Endothelial cell of umbilical vein (primary cell): ENCODE measurements at regions not wholly inside any gene's neighbourhood (a gene's known extent, or its start where the extent isn't known, plus 50 kb on each side); places are given as distances from the start of the nearest gene placed in this dataset.

Source experiments
- BruUV-seq: library from RNA; stranded (reverse); fragments of 400-500 nt; replicated peaks from 2 replicates; lab custom pipeline; 2021; lab: Mats Ljungman, UMichigan
- CTCF ChIA-PET: fragments of 300-600, 350-600 bp; sonication (Branson Sonifier 250); formaldehyde crosslinking; loops from one replicate; lab custom pipeline; 2021; ENCODE audit warnings: antibody characterized with exemption, inconsistent platforms; lab: Charles Lee
- POLR2A ChIA-PET: fragments of 300-600, 350-600 bp; sonication (Branson Sonifier 250); formaldehyde crosslinking; loops from one replicate; lab custom pipeline; 2021; ENCODE audit warnings: antibody characterized with exemption, inconsistent platforms; lab: Charles Lee
- DNase-seq: peaks from one replicate; pipeline ENCODE4 v3.0.0-alpha.2; 2011; ENCODE audit warnings: low read depth, low spot score
- FAIRE-seq: peaks from 2 replicates; lab custom pipeline; 2011; peaks lifted over from hg19 to GRCh38; lab: Jason Lieb, UNC
- H2AFZ ChIP-seq: 2 replicates; pipeline ENCODE4 v1.6.0; 2012; ENCODE audit warnings: low read depth, low read length, control low read depth, inconsistent platforms
- H3K27ac ChIP-seq: 2 replicates; pipeline ENCODE4 v1.5.1; 2011; ENCODE audit warnings: low read depth, mild to moderate bottlenecking, control low read depth, low read length, moderate library complexity; ENCODE audit not compliant: insufficient read depth
- H3K27me3 ChIP-seq, 2 experiments: 2 replicates each; pipeline versions ENCODE4 v1.6.0 to v1.6.1; 2011; ENCODE audit warnings: low read length in 2 of 2, mixed read lengths in 1 of 2; ENCODE audit not compliant: control insufficient read depth in 2 of 2, insufficient read depth in 2 of 2
- H3K36me3 ChIP-seq, 2 experiments: 2 replicates in 1 of 2; 3 replicates in 1 of 2; pipeline ENCODE4 v1.5.1; 2011; ENCODE audit warnings: low read length in 2 of 2, mild to moderate bottlenecking in 1 of 2, moderate library complexity in 1 of 2; ENCODE audit not compliant: control insufficient read depth in 2 of 2, insufficient read depth in 2 of 2; ENCODE audit errors: extremely low read depth in 1 of 2
- H3K4me1 ChIP-seq: 3 replicates; pipeline ENCODE4 v1.5.1; 2011; ENCODE audit warnings: mild to moderate bottlenecking, low read length; ENCODE audit not compliant: control insufficient read depth, insufficient read depth; ENCODE audit errors: extremely low read depth
- H3K4me2 ChIP-seq: 2 replicates; pipeline ENCODE4 v1.6.1; 2011; ENCODE audit warnings: low read length, control low read depth, mixed read lengths; ENCODE audit not compliant: insufficient read depth
- H3K4me3 ChIP-seq, 3 experiments: fragments of 200-600 bp in 1 of 3; sonication (generic), shearing (Covaris generic) in 1 of 3; replicated peaks in 1 of 3; 2 replicates each; pipeline ENCODE4 v1.5.1; 2011 to 2016; ENCODE audit warnings: control low read depth in 3 of 3, low read length in 3 of 3, mild to moderate bottlenecking in 2 of 3, inconsistent platforms in 1 of 3, low read depth in 1 of 3, moderate library complexity in 1 of 3; ENCODE audit not compliant: insufficient read depth in 1 of 3
- H3K79me2 ChIP-seq: 2 replicates; pipeline ENCODE4 v1.6.0; 2012; ENCODE audit warnings: low read length, inconsistent platforms; ENCODE audit not compliant: control insufficient read depth, insufficient read depth
- H3K9ac ChIP-seq: replicated peaks from 2 replicates; pipeline ENCODE3; 2011; ENCODE audit warnings: low read length, control low read depth; ENCODE audit not compliant: insufficient read depth; ENCODE audit errors: extremely low read depth
- H3K9me1 ChIP-seq: replicated peaks from 3 replicates; pipeline ENCODE4 v1.6.0; 2011; ENCODE audit warnings: mild to moderate bottlenecking, low read length; ENCODE audit not compliant: control insufficient read depth, insufficient read depth; ENCODE audit errors: extremely low read depth
- H3K9me3 ChIP-seq: replicated peaks from 2 replicates; pipeline ENCODE4 v1.5.1; 2012; ENCODE audit warnings: low read length, inconsistent platforms; ENCODE audit not compliant: control insufficient read depth, insufficient read depth
- H4K20me1 ChIP-seq: replicated peaks from 2 replicates; pipeline ENCODE3; 2011; ENCODE audit warnings: mild to moderate bottlenecking, low read length; ENCODE audit not compliant: control insufficient read depth, insufficient read depth; ENCODE audit errors: extremely low read depth
- EZH2 ChIP-seq: IDR thresholded peaks from 2 replicates; pipeline ENCODE4 v1.6.1; 2012; ENCODE audit warnings: borderline replicate concordance, low read depth, mild to moderate bottlenecking, moderate library complexity, low read length, inconsistent platforms; ENCODE audit not compliant: severe bottlenecking
- FOS ChIP-seq: IDR thresholded peaks from 2 replicates; pipeline ENCODE4 v1.6.1; 2011; ENCODE audit warnings: mild to moderate bottlenecking, low read length, moderate library complexity, borderline replicate concordance; ENCODE audit not compliant: insufficient read depth
- GATA2 ChIP-seq: IDR thresholded peaks from 2 replicates; pipeline ENCODE4 v1.7.0; 2011; ENCODE audit warnings: low read depth, mild to moderate bottlenecking, moderate library complexity, mixed read lengths, low read length; ENCODE audit not compliant: insufficient read length, insufficient read depth
- JUN ChIP-seq: IDR thresholded peaks from 2 replicates; pipeline ENCODE4 v1.6.1; 2011; ENCODE audit warnings: borderline replicate concordance, low read depth; ENCODE audit not compliant: insufficient read length, insufficient read depth
- MYC ChIP-seq: IDR thresholded peaks from one replicate; pipeline ENCODE4 v1.6.1; 2011; ENCODE audit warnings: mild to moderate bottlenecking, low read depth, low read length
- POLR2A ChIP-seq: IDR thresholded peaks from 2 replicates; pipeline ENCODE4 v1.6.1; 2012; ENCODE audit warnings: low read depth, mild to moderate bottlenecking, control low read depth, low read length
- POLR2AphosphoS5 ChIP-seq: IDR thresholded peaks from 2 replicates; pipeline ENCODE4 v1.6.1; 2012; ENCODE audit warnings: low read depth, mild to moderate bottlenecking, control low read depth, low read length, moderate library complexity; ENCODE audit not compliant: insufficient read depth
- dilution Hi-C: fragments of 300-500 bp; cut with MboI; formaldehyde crosslinking; loops from one replicate; pipeline ENCODE4 v1.15.0; 2019; ENCODE audit warnings: low sequenced_read_pairs; ENCODE audit not compliant: extremely low pct_ligation_motif_present
- intact Hi-C: fragments of 100-400 bp; cut with micrococcal nuclease; formaldehyde crosslinking; loops from one replicate; pipeline ENCODE4 v1.10.0; 2022
- TF ChIP-seq, protein P1 (sequence below): IDR thresholded peaks from 2 replicates; pipeline ENCODE4 v1.6.1; 2011; ENCODE audit not compliant: insufficient read depth, insufficient read length
- TF ChIP-seq, protein P2 (sequence below), 2 donors: IDR thresholded peaks; 1 replicate in 1 of 2; 2 replicates in 1 of 2; pipeline ENCODE4 v1.5.1; 2011; ENCODE audit warnings: low read length in 2 of 2, mild to moderate bottlenecking in 2 of 2, moderate library complexity in 2 of 2, control low read depth in 1 of 2, inconsistent platforms in 1 of 2, low read depth in 1 of 2; ENCODE audit not compliant: insufficient read depth in 1 of 2; ENCODE audit errors: extremely low read depth in 1 of 2

DNA sequence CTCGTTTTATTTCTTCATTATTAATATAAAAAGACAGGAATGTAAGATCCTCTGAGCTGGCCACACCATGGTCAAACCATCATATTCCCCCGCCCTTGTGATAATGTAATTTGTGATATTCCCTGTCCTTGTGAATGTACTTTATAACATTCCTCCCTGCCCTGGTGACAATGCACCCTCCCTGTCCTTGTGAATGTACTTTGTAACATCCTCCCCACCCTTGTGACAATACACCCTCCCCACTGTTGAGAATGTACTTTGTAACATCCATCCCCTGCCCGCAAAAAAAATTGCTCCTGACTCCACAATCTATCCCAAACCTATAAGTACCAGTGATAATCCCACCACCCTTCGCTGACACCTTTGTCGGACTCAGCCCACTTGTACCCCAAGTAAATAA, 211.0 kb downstream of the MBD2 start:
- intact Hi-C loops: no loop called here
- BruUV-seq: no TSS peak
- FAIRE-seq: no peak
- H2AFZ ChIP-seq: no peak overlapping the region
- ChIA-PET CTCF (no interaction called here), POLR2A (no interaction called here)
- no peak overlapping the region for H3K9ac ChIP-seq
- no peaks in the 10 kb centered on the region for H3K4me1 ChIP-seq
- H3K36me3 ChIP-seq: no peaks in the 10 kb centered on the region
- DNase-seq: no peak
- no peaks in the 10 kb centered on the region for H3K9me3 ChIP-seq
- no peak overlapping the region for H3K4me2 ChIP-seq
- no peak overlapping the region for H3K4me3 ChIP-seq
- H3K27me3 ChIP-seq: no peaks in the 10 kb centered on the region
- no peaks in the 10 kb centered on the region for H3K79me2 ChIP-seq
- dilution Hi-C loops: no loop called here
- H4K20me1 ChIP-seq: no peaks in the 10 kb centered on the region
- TF ChIP-seq EZH2: no peak
- no peak overlapping the region for H3K27ac ChIP-seq
- H3K9me1 ChIP-seq: no peaks in the 10 kb centered on the region

DNA sequence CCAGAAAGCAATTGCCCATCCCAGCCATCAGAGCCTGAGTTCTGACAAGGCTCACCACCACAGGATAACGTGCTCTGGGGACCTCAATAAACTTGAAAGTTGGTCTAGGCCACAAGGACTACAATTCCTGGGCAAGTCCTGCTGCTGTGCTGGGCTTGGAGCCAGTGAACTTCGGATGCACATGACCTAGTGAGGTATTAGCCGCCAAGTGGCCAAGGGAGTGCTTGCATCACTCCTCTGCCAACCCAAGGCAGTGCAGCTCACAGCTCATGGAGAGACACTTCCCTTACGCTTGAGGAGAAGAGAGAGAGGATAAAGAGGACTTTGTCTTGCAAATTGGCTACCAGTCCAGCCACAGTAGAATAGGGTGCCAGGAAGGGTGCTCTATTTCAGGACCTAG, 219.6 kb downstream of the MBD2 start:
- no peak for FAIRE-seq
- intact Hi-C loops (no loop called here), dilution Hi-C loops (no loop called here)
- H3K9me3 ChIP-seq: no peaks in the 10 kb centered on the region
- DNase-seq: no peak
- no peak overlapping the region for H3K27ac ChIP-seq
- H3K9ac ChIP-seq: no peak overlapping the region
- H3K36me3 ChIP-seq: no peaks in the 10 kb centered on the region
- ChIA-PET CTCF (no interaction called here), POLR2A (no interaction called here)
- H4K20me1 ChIP-seq: no peaks in the 10 kb centered on the region
- no peaks in the 10 kb centered on the region for H3K79me2 ChIP-seq
- no peaks in the 10 kb centered on the region for H3K9me1 ChIP-seq
- no peak overlapping the region for H2AFZ ChIP-seq
- H3K4me2 ChIP-seq: no peak overlapping the region
- H3K4me3 ChIP-seq: no peak overlapping the region
- TF ChIP-seq MYC (no peak), EZH2 (no peak), FOS (no peak), JUN (no peak), GATA2 (no peak), POLR2AphosphoS5 (no peak), POLR2A (no peak)
- TF ChIP-seq, protein P1, sequence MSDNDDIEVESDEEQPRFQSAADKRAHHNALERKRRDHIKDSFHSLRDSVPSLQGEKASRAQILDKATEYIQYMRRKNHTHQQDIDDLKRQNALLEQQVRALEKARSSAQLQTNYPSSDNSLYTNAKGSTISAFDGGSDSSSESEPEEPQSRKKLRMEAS: no peak
- TF ChIP-seq, protein P2, sequence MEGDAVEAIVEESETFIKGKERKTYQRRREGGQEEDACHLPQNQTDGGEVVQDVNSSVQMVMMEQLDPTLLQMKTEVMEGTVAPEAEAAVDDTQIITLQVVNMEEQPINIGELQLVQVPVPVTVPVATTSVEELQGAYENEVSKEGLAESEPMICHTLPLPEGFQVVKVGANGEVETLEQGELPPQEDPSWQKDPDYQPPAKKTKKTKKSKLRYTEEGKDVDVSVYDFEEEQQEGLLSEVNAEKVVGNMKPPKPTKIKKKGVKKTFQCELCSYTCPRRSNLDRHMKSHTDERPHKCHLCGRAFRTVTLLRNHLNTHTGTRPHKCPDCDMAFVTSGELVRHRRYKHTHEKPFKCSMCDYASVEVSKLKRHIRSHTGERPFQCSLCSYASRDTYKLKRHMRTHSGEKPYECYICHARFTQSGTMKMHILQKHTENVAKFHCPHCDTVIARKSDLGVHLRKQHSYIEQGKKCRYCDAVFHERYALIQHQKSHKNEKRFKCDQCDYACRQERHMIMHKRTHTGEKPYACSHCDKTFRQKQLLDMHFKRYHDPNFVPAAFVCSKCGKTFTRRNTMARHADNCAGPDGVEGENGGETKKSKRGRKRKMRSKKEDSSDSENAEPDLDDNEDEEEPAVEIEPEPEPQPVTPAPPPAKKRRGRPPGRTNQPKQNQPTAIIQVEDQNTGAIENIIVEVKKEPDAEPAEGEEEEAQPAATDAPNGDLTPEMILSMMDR (IDR thresholded peaks at IDR 0.05; ENCODE audit: extremely low read depth in 1 of 2, insufficient read depth in 1 of 2, low read depth in 1 of 2, low read length in 2 of 2): no peak
- no peaks in the 10 kb centered on the region for H3K27me3 ChIP-seq
- BruUV-seq: no TSS peak
- H3K4me1 ChIP-seq: no peaks in the 10 kb centered on the region
